NT2/D1 (cell line): ENCODE measurements at regions not wholly inside any gene's neighbourhood (a gene's known extent, or its start where the extent isn't known, plus 50 kb on each side); places are given as distances from the start of the nearest gene placed in this dataset.

Experiments
- YY1 ChIP-seq: IDR thresholded peaks from 2 replicates; pipeline ENCODE4 v1.6.1; 2011; ENCODE audit not compliant: insufficient read length, insufficient read depth
- ZNF274 ChIP-seq: IDR thresholded peaks from 2 replicates; pipeline ENCODE4 v1.6.1; 2011; ENCODE audit warnings: mild to moderate bottlenecking, low read depth, low read length

- TF ChIP-seq ZNF274, result no peak
- TF ChIP-seq YY1, result no peak
Observed at GRCh38 chr18:35776473-35776872, 194.9 kb downstream of the GALNT1 start.
